ENCODE measurements at regions not wholly inside any gene's neighbourhood (a gene's known extent, or its start where the extent isn't known, plus 50 kb on each side); places are given as distances from the start of the nearest gene placed in this dataset.

DNA sequence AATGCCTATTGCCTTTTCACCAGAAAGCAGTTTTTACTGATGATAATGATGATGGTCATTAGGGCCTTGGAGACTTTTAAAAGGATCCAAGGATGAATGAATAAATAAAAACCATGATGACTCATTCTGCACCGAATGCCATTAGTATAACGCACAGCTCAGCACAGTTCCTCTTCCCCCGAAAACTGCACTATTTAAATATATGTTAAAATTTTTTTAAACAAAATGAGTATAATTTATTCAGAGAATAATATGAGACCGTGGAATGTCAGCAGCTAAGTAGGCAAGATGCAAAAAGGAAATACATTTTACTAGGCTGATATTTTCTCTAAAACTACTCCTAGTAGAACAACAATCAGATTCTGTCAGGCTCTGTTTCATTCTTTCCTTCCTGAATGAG is 83.4 kb upstream of the NANOGP8 start:
- peak; percentile 18 for DNase-seq (ENCODE audit: extremely low read depth, low read depth, low spot score)

DNA sequence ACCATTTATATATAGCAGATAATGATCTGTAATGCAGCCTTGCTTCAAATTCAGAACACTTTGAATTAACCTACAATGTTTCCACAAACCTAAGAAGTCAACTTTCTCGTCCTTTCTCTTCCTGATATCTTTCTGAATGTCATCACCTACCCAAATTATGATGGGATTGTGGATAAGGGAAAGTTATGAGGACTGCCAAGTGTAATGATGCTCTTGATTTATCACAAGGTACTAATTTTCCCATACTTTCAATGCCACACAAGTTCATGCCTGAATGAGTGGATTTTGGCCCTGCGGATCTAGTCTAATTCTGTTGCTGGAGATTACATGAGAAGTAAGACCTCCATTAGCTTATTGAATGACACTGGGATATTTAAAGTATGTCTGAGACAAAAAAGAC is 82.6 kb upstream of the NANOGP8 start:
- no peak for DNase-seq (ENCODE audit: extremely low read depth, low read depth, low spot score)

DNA sequence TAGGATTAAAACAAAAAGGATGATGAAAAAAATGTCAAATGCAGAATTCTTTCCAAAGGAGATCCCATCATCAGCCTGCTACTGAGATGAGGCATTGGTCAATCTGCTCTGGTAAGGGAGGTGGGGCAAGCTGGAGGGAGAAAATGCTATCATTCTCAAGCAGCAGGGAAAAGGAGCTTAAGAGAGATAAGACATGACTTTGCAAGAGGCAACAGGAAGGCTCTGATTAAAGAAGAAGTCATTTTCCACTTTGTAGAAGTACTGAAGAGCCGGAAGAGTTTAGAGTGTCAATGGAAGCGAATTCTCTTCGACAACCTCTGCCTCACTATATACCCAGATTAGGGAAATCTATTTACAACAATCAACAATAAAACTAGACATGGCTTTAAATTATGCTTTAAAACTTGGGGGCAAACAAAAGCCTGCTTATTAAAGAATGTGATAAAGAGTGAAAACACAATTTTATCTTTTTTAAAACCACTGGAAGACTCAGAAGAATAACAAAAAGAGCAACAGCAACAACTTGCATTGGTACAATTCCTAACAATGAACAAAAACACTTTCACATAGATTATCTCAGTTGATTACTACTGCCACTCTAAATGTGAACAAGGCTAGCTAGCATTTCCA is 81.8 kb upstream of the NANOGP8 start:
- DNase-seq (ENCODE audit: extremely low read depth, low read depth, low spot score): no peak

DNA sequence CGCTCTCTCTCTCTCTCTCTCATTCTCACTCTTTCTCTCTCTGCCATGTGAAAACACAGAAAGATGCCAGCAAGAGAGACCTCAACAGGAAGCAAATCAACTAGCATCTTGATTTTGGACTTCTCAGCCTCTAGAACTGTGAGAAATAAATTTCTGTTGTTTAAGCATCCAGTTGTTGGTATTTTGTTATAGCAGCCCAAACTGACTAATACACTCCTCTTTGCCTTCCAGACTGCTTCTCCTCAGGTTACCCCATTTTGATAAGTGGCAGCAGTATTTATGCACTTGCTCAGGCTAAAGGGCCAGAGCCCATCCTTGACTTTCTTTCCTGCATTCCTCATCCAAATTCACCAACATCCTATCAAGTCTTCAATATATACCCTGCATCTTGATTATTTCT is 76.6 kb upstream of the NANOGP8 start:
- DNase-seq (ENCODE audit: extremely low read depth, low read depth, low spot score): no peak

DNA sequence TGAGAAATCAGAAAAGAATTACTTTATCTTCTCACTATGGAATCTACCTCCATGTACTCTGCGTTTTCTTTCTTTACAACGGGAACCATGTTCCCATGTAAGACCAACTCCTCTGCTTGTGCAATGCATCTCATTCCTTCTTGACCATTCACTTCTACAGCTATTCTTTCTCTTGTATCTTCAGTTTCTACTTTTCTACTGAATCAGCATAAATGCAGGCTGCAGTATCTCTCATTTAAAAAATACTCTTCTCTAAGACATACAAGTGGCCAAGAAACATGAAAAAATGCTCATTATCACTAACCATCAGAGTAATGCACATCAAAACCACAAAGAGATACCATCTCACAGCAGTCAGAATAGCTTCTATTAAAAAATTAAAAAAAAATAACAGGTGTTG is 74.1 kb upstream of the NANOGP8 start:
- no peak for DNase-seq (ENCODE audit: extremely low read depth, low read depth, low spot score)

DNA sequence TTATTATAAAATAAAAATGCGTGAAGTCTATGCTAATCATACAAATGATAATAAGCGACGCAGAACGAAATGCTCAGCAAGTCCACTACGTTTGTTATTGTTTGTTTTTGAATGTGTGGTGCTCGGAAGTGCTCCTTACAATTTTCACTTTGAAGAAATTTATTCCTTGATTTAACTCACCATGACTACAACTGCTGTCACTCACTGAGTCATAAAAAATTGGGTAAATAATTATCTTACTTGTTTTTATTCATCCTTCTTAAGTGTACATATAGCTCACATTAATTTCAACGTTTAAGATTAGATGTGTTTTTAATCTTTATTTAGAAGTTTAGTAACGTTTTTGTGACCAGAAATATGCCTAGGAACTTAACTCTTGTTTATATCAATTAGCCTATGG is 66.7 kb upstream of the NANOGP8 start:
- no peak for DNase-seq (ENCODE audit: extremely low read depth, low read depth, low spot score)

DNA sequence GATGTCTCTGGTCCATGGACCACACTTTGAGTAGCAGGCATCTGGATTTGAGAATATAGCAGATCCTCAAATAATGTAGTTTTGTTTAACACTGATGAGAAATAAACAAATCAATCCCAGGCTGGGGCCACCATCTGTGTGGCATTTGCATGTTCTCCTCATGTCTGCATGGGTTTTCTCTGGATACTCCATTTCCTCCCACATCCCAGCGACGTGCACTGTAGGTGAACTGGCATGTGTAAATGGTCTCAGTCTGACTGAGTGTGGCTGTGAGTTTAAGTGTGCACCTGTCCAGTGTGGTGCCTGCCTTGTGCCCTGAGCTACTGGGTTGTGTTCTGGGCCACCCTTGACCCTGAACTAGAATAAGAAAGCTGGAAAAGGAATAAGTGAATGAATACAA is 66.3 kb upstream of the NANOGP8 start:
- no peak for DNase-seq (ENCODE audit: extremely low read depth, low read depth, low spot score)

DNA sequence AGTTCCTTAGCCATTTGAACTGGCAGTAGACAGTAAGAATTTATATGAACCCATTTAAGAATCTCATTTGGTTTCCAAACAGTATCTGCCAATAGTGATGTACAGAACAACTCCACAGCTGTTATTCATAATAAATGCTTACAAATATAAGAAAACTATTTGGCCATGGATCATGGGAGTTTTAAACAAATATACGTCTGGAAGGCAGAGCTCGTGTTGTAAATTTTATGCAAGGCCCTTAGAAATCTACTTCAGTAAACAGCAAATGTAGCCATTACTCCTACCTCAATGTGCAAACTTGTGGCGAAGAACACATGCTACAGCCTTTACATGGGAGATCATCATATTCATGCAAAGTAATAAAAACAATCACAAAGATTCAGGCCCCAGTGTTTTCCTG is 65.3 kb upstream of the NANOGP8 start:
- no peak for DNase-seq (ENCODE audit: extremely low read depth, low read depth, low spot score)

DNA sequence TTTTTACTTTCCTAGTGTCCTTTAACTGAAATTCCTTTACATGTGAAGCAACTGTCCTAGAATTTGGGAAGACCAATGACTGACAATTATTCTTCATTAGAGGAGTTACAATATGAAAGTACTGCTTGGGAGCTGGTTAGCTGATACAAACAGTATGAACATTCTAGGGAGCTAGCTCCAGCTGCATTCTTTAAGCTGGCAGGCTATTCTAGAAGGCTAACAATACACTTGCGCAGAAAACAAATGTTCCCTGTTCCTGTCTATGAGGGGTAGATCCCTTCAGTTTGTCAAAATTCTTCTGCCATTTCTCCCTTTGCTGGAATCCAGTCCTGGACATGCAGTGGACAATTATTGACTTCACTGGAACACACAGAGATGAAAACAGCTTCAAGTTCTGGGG is 60.2 kb upstream of the NANOGP8 start:
- no peak for DNase-seq (ENCODE audit: extremely low read depth, low read depth, low spot score)

DNA sequence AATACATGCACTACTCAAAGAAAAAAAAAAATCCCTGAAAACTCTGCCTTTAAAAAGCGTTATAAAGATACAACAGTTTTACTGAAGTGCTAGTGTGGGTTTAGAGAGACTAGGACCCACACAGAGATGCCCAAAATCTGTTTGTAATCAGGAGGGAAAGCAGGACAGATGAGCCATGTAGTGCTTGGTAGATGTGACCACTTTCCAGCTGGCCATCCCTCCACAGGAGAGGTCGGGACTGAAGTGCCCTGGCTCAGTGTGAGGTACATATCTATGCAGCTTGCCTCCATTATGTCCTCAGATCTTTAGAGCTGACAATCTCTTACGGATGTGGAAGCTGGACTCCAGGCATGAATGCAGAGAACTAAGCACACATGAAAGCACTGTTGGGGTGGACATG is 57.5 kb upstream of the NANOGP8 start:
- no peak for DNase-seq (ENCODE audit: extremely low read depth, low read depth, low spot score)

DNA sequence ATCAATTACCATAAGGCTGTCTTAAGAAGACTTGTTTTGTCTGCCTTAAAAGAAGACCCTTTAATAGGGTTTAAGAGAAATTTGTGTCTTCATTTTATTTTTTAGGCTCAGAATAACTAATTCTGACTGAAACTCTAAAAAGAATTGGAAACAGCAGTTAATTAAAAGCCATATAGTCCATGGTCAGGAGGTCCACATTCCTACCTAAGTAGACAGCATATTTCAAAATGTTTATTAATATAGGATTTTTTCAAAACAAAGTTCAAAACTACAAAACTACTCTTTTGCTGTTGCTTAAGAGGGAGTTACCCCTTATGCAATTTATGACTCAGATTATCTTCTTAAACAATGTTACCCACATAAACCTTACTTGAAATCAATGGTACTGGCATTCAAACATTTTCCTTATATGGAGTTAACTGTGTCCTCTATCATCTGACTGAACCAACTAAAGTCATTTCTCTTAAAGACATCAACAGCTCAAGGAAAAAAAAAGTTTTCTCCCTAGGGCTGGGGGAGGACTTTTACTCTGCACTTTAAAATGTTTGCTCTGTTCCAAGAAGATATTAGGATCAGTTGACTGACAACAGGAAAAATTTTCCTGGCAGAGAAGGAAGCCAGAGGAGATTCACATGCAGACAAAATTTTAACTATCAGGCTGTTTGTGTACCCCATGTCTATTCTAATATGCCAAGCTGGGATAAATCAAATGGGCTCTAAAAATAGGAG is 56.8 kb upstream of the NANOGP8 start:
- no peak for DNase-seq (ENCODE audit: extremely low read depth, low read depth, low spot score)

DNA sequence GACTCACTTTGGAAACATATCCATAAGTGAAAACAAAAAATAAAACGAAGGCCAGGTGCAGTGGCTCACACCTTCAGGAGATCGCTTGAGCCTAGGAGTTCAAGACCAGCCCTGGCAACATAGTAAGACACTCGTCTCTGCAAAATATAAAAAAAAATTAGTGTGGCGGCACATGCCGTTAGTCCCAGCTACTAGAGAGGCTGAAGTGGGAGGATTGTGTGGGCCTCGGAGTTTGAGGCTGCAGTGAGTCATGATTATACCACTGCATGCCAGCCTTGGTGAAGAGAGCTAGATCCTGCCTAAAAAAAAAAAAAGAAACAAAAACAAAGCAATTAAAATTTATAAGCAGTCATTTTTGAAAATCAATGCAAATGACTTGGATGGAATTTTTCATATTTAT is 54.7 kb upstream of the NANOGP8 start:
- DNase-seq (ENCODE audit: extremely low read depth, low read depth, low spot score): no peak

DNA sequence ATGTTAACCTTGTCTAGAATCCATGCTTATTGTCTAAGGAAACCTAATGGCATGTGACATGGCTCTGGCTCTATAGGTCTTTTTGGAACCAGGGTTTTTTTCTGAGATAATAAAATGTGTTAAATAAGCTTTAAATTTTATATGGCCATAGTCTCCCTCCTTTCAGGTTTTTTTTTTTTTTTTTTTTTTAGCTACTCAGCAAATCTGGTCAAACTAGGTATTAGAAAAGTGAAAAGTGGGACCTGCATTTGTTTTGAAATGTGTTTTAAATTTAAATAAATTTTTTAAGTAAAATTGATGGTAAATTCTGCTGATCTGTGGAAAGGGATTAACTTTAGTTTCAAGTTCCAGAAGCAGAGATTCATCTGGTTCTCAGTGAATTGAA is 52.1 kb upstream of the NANOGP8 start:
- no peak for DNase-seq (ENCODE audit: extremely low read depth, low read depth, low spot score)

DNA sequence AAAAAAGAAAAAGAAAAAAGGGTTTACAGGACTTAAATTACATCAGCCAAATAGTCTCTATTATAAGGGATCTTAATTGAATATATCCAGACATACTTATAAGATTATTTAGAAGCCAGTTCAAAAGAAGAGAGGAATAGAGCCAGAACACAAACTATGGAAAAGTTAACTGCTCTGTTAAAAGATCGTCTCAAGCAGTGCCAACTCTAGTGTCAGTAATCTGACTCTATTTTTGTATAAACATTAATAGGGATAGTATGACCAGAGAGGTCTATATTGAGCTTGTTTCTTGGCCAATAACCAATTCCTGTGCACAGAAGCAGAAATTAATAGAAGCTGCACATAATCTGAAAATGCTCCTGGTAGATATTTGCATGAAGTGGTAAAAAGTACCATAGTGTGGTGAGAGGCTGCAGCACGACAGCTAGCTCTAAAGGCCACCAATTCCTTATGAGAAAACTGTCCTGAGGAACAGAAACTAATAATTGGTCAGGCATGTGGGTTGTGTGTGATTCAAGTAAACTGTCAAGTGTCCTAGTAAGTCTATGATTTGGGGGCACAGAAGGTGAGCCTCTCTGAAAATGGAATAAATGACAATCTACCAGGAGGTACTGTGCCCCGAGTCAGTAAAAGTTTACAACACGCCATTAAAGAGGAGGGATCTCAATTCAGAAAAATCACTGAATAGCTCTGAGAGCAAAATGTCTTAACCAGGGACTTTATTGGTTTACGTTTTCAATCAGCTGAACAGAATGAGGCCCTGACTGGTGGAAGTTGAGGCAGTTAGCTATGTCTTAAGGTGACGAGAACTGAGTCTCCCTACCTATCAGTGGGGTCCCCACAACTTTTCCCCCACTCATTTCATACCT is 51.5 kb upstream of the NANOGP8 start:
- no peak for DNase-seq (ENCODE audit: extremely low read depth, low read depth, low spot score)

Measured in glomerular endothelial cell (primary cell).